Pancreas (tissue), 10 donors: ENCODE measurements at regions not wholly inside any gene's neighbourhood (a gene's known extent, or its start where the extent isn't known, plus 50 kb on each side); places are given as distances from the start of the nearest gene placed in this dataset.
"Not testable (repeated sequence)": the region's sequence is repeated elsewhere in the genome, so short reads cannot be mapped to it uniquely, and the experiment has no call there.

Source experiments
- ATAC-seq, 4 donors: fragments of 200-7000 bp; cut with Tn5 transposase; one replicate each; pipeline versions ENCODE4 v1.8.0 to v1.9.1; 2020; ENCODE audit warnings: mild to moderate bottlenecking in 4 of 4, moderate library complexity in 4 of 4
- DNase-seq, 6 donors: peaks; one replicate each; pipeline ENCODE4 v3.0.0-alpha.2; 2020
- FAIRE-seq: peaks from 2 replicates; lab custom pipeline; 2012; peaks lifted over from hg19 to GRCh38; lab: Jason Lieb, UNC
- H3K27ac ChIP-seq, 4 donors: fragments of 200-600 bp; sonication (generic); 1 replicate in 3 of 4; 2 replicates in 1 of 4; pipeline versions ENCODE4 v1.5.0 to v1.8.0; 2020
- H3K27me3 ChIP-seq, 4 donors: fragments of 200-600 bp; one replicate each; pipeline ENCODE4 v1.8.0; 2021
- H3K36me3 ChIP-seq, 3 donors: fragments of 200-600 bp; sonication (generic) in 1 of 3; one replicate each; pipeline versions ENCODE4 v1.5.0 to v1.8.0; 2020 to 2021
- H3K4me1 ChIP-seq, 3 donors: fragments of 200-600 bp; one replicate each; pipeline ENCODE4 v1.8.0; 2021
- H3K4me3 ChIP-seq, 4 donors: fragments of 200-600 bp; sonication (generic) in 2 of 4; one replicate each; pipeline versions ENCODE4 v1.5.0 to v1.8.0; 2020 to 2021
- H3K9me3 ChIP-seq, 4 donors: fragments of 200-600 bp; one replicate each; pipeline ENCODE4 v1.8.0; 2021
- WGBS, 2 donors: extraction: QIAGEN DNeasy Blood & Tissue Kit; methylation state at CpG; one replicate each; pipeline ENCODE4 v1.1.7; 2013; 5-methylcytosine and 5-hydroxymethylcytosine counted together
- intact Hi-C, 3 donors: fragments of 100-400 bp; cut with DNase I; formaldehyde crosslinking; loops; one replicate each; pipeline versions ENCODE4 v1.11.1 to v1.14.2; 2022
- TF ChIP-seq, protein P1 (sequence below), 4 donors: fragments of 200-600 bp; sonication (generic) in 3 of 4; IDR thresholded peaks; one replicate each; pipeline versions ENCODE4 v1.5.0 to v1.8.0; 2021; ENCODE audit warnings: antibody characterized with exemption in 4 of 4
- donor health status: healthy with polysubstance abuse.
- donor health status: DM: no; HTN: no; CAD: no; lungs with moderate emphysema.
- donor health status: DM: no; HTN: no; CAD: no.
- donor health status: control.
- donor health status: control.
- donor health status: Bipolar disorder and iron deficiency.
- donor health status: DM: yes; HTN: yes; CAD: no.
- donor health status: DM: no; HTN: no; CAD: no.
- donor health status: DM: no; HTN: no; CAD: no.
- donor health status: DM: yes; HTN: yes; CAD: no.

DNA sequence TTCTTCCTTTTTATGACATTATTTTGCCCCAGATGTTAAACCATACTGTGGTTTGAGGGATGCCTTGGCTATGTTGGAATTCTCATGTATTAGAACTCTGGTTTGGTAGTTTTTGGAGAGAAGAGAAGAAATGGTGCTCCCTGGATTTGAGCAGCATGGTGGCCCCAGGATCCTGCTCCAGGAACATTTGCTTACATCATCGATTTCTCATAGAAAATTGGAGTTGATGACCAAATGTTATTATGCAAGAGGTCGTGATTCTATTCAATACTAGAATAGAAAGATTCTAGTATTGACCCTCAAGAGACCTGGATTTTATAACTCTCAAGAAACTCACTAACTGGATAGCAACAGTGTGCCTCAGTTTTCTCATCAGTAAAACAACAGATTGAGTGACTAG, 77.5 kb upstream of the GNAQ start:
- no peaks in the 10 kb centered on the region for H3K4me1 ChIP-seq
- H3K9me3 ChIP-seq, result no peaks in the 10 kb centered on the region
- 62 to 72% methylated on average over 2 of the region's 2 CpGs for WGBS, 2 donors
- no peaks in the 10 kb centered on the region for H3K36me3 ChIP-seq
- no peak overlapping the region for H3K4me3 ChIP-seq
- intact Hi-C loops, result no loop called here
- no peak for ATAC-seq
- H3K27ac ChIP-seq, result no peak overlapping the region
- H3K27me3 ChIP-seq, result no peaks in the 10 kb centered on the region
- TF ChIP-seq, protein P1, sequence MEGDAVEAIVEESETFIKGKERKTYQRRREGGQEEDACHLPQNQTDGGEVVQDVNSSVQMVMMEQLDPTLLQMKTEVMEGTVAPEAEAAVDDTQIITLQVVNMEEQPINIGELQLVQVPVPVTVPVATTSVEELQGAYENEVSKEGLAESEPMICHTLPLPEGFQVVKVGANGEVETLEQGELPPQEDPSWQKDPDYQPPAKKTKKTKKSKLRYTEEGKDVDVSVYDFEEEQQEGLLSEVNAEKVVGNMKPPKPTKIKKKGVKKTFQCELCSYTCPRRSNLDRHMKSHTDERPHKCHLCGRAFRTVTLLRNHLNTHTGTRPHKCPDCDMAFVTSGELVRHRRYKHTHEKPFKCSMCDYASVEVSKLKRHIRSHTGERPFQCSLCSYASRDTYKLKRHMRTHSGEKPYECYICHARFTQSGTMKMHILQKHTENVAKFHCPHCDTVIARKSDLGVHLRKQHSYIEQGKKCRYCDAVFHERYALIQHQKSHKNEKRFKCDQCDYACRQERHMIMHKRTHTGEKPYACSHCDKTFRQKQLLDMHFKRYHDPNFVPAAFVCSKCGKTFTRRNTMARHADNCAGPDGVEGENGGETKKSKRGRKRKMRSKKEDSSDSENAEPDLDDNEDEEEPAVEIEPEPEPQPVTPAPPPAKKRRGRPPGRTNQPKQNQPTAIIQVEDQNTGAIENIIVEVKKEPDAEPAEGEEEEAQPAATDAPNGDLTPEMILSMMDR (IDR thresholded peaks at IDR 0.05), result no peak
- DNase-seq, result no peak
- no peak for FAIRE-seq

DNA sequence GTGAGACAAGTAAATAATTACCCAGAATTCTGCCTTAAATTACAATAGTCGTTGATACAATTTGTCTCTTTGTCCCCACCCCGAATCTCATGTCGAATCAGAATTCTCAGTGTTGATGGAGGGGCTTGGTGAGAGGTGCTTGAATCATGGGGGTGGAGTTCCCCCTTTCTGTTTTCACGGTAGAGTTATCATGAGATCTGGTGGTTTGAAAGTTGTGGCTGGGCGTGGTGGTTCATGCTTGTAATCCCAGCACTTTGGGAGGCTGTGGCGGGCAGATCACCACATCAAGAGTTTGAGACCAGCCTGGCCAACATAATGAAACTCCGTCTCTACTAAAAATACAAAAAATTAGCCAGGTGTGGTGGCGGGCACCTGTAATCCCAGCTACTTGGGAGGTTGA, 75.0 kb upstream of the GNAQ start:
- DNase-seq, intact Hi-C loops, H3K27ac ChIP-seq, FAIRE-seq, H3K36me3 ChIP-seq, ATAC-seq, H3K27me3 ChIP-seq, H3K9me3 ChIP-seq, H3K4me1 ChIP-seq, H3K4me3 ChIP-seq: not testable (repeated sequence)
- WGBS, 2 donors, result 84% methylated on average over 8 of the region's 8 CpGs

DNA sequence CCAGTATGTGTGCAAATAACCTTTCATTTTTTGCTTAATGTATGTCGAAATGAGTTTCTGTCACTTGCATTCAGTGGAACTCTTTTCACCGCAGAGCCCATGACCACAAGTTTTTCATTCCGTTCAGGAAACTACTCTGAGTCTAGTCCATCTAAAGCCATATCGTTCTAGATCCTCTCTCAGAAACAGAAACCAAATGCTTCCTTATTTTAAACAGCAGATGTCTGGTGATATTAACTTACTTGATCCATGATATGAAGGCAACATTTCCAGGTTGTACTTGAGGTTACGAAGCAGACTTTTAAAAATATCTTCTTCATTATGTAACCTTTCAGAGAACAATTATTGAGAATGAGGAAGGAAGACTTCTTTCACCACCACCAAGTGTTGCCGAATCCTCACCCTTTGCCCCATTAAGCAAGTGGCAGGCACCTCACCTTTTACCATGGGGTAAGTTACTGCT, 72.4 kb upstream of the GNAQ start:
- H3K4me1 ChIP-seq, result no peaks in the 10 kb centered on the region
- FAIRE-seq, result no peak
- H3K27ac ChIP-seq, result no peak overlapping the region
- 67 to 86% methylated on average over 6 of the region's 6 CpGs for WGBS, 2 donors
- no peaks in the 10 kb centered on the region for H3K9me3 ChIP-seq
- no peak overlapping the region for H3K4me3 ChIP-seq
- no peaks in the 10 kb centered on the region for H3K27me3 ChIP-seq
- intact Hi-C loops, result no loop called here
- ATAC-seq, result peak in 2 of 4 donors; percentile 38 to 52
- TF ChIP-seq, protein P1 (IDR thresholded peaks at IDR 0.05), result no peak
- no peak for DNase-seq
- no peaks in the 10 kb centered on the region for H3K36me3 ChIP-seq

DNA sequence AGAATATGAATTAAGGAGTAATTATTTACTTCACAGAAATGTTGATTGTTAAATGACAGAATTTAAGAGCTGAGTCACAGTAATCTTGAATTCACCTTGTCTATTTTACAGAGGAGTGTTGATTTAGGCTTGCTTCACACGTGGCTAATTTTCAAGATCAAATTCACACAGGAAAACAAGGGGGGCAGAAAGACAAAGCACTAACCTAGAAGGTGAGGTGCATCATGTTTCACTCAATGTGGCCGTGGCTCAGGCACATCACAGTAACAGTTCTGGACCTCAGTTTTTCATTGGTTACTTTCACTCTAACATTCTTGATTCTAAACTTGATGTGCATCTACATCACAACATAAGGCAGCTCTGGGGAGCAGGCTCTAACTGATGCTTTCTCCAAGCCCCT, 69.6 kb upstream of the GNAQ start:
- no peaks in the 10 kb centered on the region for H3K9me3 ChIP-seq
- no peak overlapping the region for H3K27ac ChIP-seq
- H3K4me3 ChIP-seq, result no peak overlapping the region
- no peaks in the 10 kb centered on the region for H3K36me3 ChIP-seq
- FAIRE-seq (no peak), ATAC-seq (no peak), DNase-seq (no peak)
- H3K27me3 ChIP-seq, result no peaks in the 10 kb centered on the region
- intact Hi-C loops, result no loop called here
- no peaks in the 10 kb centered on the region for H3K4me1 ChIP-seq
- TF ChIP-seq, protein P1 (IDR thresholded peaks at IDR 0.05), result no peak
- 34 to 41% methylated on average over 2 of the region's 2 CpGs for WGBS, 2 donors

DNA sequence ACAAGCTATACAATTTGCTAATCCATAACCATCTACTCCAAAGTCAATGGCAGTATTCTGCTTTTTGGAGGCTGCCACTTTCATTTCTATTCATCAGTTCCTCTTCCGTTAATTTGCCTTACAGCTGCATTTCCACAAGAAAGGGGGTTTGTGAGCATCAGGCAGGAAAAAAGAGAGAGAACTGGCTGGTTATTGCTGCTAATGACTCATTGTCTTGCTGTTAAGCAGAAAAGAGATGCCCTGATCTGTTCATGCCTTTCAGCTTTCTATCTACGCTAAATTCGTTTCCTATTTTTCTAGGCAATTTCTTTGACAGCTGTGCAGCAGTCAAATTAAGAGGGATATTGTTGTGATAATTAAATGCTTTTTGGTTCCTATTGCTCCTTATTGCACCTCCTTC, 65.9 kb upstream of the GNAQ start:
- no peaks in the 10 kb centered on the region for H3K9me3 ChIP-seq
- no peaks in the 10 kb centered on the region for H3K4me1 ChIP-seq
- TF ChIP-seq, protein P1 (IDR thresholded peaks at IDR 0.05), result no peak
- peak in 2 of 4 donors; percentile 49 to 70 for ATAC-seq
- DNase-seq, result no peak
- 60 to 70% methylated on average over 3 of the region's 3 CpGs for WGBS, 2 donors
- intact Hi-C loops, result no loop called here
- no peak for FAIRE-seq
- no peak overlapping the region for H3K27ac ChIP-seq
- no peaks in the 10 kb centered on the region for H3K36me3 ChIP-seq
- H3K4me3 ChIP-seq, result no peak overlapping the region
- H3K27me3 ChIP-seq, result no peaks in the 10 kb centered on the region
